H1 (cell line): ENCODE measurements at regions not wholly inside any gene's neighbourhood (a gene's known extent, or its start where the extent isn't known, plus 50 kb on each side); places are given as distances from the start of the nearest gene placed in this dataset.

ENCODE experiments used
- CTCF ChIP-seq, 3 experiments: IDR thresholded peaks; 1 replicate in 2 of 3; 2 replicates in 1 of 3; pipeline versions ENCODE4 v1.5.1 to v1.6.1; 2011; ENCODE audit warnings: low read length in 3 of 3, mild to moderate bottlenecking in 3 of 3, inconsistent platforms in 2 of 3, low read depth in 1 of 3, moderate library complexity in 1 of 3; ENCODE audit not compliant: insufficient read depth in 1 of 3; ENCODE audit errors: control extremely low read depth in 1 of 3
- RXRA ChIP-seq: IDR thresholded peaks from 2 replicates; pipeline ENCODE4 v1.6.1; 2011; ENCODE audit warnings: low read depth, mild to moderate bottlenecking, low read length, moderate library complexity; ENCODE audit not compliant: insufficient read depth
- SRF ChIP-seq: IDR thresholded peaks from 2 replicates; pipeline ENCODE4 v1.6.1; 2011; ENCODE audit warnings: mild to moderate bottlenecking, low read depth, low read length, moderate library complexity
- ZNF274 ChIP-seq: IDR thresholded peaks from 2 replicates; pipeline ENCODE4 v1.7.0; 2012; ENCODE audit warnings: low read length, borderline replicate concordance; ENCODE audit errors: extremely low read depth

- TF ChIP-seq ZNF274 = no peak
- TF ChIP-seq CTCF (IDR thresholded peaks at IDR 0.05; ENCODE audit: control extremely low read depth in 1 of 3, insufficient read depth in 1 of 3, low read depth in 1 of 3, low read length in 3 of 3) = no peak
- TF ChIP-seq RXRA = no peak
- no peak for TF ChIP-seq SRF
Measured at GRCh38 chr2:187107001-187107400, 258.0 kb upstream of the ZSWIM2 start.
